Thyroid gland (tissue), 4 donors: ENCODE measurements at regions not wholly inside any gene's neighbourhood (a gene's known extent, or its start where the extent isn't known, plus 50 kb on each side); places are given as distances from the start of the nearest gene placed in this dataset.

Experiments used
- CTCF ChIP-seq, 6 experiments: fragments of 200-600 bp in 3 of 6; fragments of 450-650 bp in 3 of 6; sonication (generic) in 3 of 6; IDR thresholded peaks; one replicate each; pipeline ENCODE4 v1.5.1; 2016 to 2019; ENCODE audit warnings: antibody characterized with exemption in 6 of 6, mild to moderate bottlenecking in 2 of 6, inconsistent platforms in 1 of 6, moderate library complexity in 1 of 6
- POLR2A ChIP-seq, 2 donors: fragments of 450-650 bp; IDR thresholded peaks; one replicate each; pipeline ENCODE4 v1.6.1; 2017; ENCODE audit warnings: antibody characterized with exemption in 2 of 2, mild to moderate bottlenecking in 2 of 2, moderate library complexity in 1 of 2

DNA sequence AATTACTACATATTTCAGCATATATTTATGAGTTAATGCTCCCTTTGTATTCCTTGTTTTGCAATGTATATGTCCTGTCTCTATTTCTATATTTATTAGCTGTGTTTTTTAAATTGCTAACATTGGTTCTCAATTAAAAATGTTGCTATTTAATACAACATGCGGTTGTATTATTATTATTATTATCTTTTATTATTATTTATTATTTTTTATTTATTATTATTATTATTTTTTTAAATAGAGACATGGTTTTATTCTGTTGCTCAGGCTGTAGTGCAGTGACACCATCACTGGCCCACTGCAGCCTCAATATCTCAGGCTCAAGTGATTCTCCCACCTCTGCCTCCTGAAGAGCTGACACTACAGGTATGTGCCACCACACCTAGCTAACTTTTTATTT lies 1005.9 kb upstream of the ADGRL3 start:
- TF ChIP-seq CTCF (IDR thresholded peaks at IDR 0.05) (no peak), POLR2A (IDR thresholded peaks at IDR 0.05) (no peak)
